ENCODE measurements at regions not wholly inside any gene's neighbourhood (a gene's known extent, or its start where the extent isn't known, plus 50 kb on each side); places are given as distances from the start of the nearest gene placed in this dataset.

DNA sequence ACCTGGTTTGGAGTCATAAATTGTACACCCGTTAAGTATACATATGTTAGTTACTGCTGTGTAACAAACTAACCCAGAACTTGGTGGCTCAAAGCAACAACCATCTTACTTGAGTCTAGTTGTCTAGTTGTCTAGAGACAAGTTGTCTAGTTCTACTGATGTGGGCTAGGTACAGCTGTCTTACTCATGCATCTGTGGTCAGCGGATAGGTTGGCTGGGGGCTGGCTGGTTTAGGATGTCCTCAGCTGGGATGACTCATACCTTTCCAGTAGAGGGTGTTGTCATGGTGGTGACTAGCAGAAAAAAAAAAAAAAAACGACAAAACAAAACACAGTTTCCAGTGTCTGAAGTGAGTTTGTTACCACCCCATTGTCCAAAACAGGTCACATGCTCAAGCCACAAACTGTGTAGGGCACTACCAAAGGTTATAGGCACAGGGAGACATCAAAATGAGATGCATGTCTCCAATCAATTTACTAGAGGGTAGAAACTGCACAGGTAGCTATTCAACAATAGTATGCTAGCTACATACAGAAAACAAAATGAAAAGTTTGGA lies 680.3 kb downstream of the MED13L start:
- no peak overlapping the region for H2AFZ ChIP-seq (ENCODE audit: low read depth, low read length)
- H3K9me1 ChIP-seq (replicated peaks; ENCODE audit: control insufficient read depth, extremely low read depth, insufficient read depth, low read length): no peaks in the 10 kb centered on the region
- H4K20me1 ChIP-seq (replicated peaks; ENCODE audit: control insufficient read depth, extremely low read depth, insufficient read depth, low read length): no peaks in the 10 kb centered on the region
- no peak for TF ChIP-seq GATA2 (IDR thresholded peaks at IDR 0.05; ENCODE audit: insufficient read depth, insufficient read length, low read depth, low read length)
- TF ChIP-seq MYC (IDR thresholded peaks at IDR 0.05; ENCODE audit: low read depth, low read length): no peak
- TF ChIP-seq, protein P1, sequence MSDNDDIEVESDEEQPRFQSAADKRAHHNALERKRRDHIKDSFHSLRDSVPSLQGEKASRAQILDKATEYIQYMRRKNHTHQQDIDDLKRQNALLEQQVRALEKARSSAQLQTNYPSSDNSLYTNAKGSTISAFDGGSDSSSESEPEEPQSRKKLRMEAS (IDR thresholded peaks at IDR 0.05; ENCODE audit: insufficient read depth, insufficient read length): no peak
- TF ChIP-seq FOS (IDR thresholded peaks at IDR 0.05; ENCODE audit: borderline replicate concordance, insufficient read depth, low read length): no peak
- TF ChIP-seq JUN (IDR thresholded peaks at IDR 0.05; ENCODE audit: borderline replicate concordance, insufficient read depth, insufficient read length, low read depth): no peak
- TF ChIP-seq EZH2 (IDR thresholded peaks at IDR 0.05; ENCODE audit: borderline replicate concordance, low read depth, low read length, severe bottlenecking): no peak
- TF ChIP-seq, protein P2, sequence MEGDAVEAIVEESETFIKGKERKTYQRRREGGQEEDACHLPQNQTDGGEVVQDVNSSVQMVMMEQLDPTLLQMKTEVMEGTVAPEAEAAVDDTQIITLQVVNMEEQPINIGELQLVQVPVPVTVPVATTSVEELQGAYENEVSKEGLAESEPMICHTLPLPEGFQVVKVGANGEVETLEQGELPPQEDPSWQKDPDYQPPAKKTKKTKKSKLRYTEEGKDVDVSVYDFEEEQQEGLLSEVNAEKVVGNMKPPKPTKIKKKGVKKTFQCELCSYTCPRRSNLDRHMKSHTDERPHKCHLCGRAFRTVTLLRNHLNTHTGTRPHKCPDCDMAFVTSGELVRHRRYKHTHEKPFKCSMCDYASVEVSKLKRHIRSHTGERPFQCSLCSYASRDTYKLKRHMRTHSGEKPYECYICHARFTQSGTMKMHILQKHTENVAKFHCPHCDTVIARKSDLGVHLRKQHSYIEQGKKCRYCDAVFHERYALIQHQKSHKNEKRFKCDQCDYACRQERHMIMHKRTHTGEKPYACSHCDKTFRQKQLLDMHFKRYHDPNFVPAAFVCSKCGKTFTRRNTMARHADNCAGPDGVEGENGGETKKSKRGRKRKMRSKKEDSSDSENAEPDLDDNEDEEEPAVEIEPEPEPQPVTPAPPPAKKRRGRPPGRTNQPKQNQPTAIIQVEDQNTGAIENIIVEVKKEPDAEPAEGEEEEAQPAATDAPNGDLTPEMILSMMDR (IDR thresholded peaks at IDR 0.05; ENCODE audit: extremely low read depth in 1 of 2, insufficient read depth in 1 of 2, low read depth in 1 of 2, low read length in 2 of 2): no peak
- TF ChIP-seq POLR2A (IDR thresholded peaks at IDR 0.05; ENCODE audit: low read depth, low read length): no peak
- no peak for TF ChIP-seq POLR2AphosphoS5 (IDR thresholded peaks at IDR 0.05; ENCODE audit: insufficient read depth, low read depth, low read length)
- H3K36me3 ChIP-seq (ENCODE audit: control insufficient read depth in 2 of 2, extremely low read depth in 1 of 2, insufficient read depth in 2 of 2, low read length in 2 of 2): no peaks in the 10 kb centered on the region
- H3K4me1 ChIP-seq (ENCODE audit: control insufficient read depth, extremely low read depth, insufficient read depth, low read length): no peaks in the 10 kb centered on the region
- intact Hi-C loops (cut with micrococcal nuclease): no loop called here
- H3K9ac ChIP-seq (replicated peaks; ENCODE audit: extremely low read depth, insufficient read depth, low read length): no peak overlapping the region
- H3K27ac ChIP-seq (ENCODE audit: insufficient read depth, low read depth, low read length): no peak overlapping the region
- ChIA-PET CTCF (no interaction called here), POLR2A (no interaction called here)
- H3K4me2 ChIP-seq (ENCODE audit: insufficient read depth, low read length): no peak overlapping the region
- no peaks in the 10 kb centered on the region for H3K79me2 ChIP-seq (ENCODE audit: control insufficient read depth, insufficient read depth, low read length)
- FAIRE-seq (no peak), DNase-seq (ENCODE audit: low read depth, low spot score) (no peak)
- dilution Hi-C loops (cut with MboI; ENCODE audit: extremely low pct_ligation_motif_present, low sequenced_read_pairs): no loop called here
- H3K27me3 ChIP-seq (ENCODE audit: control insufficient read depth in 2 of 2, insufficient read depth in 2 of 2, low read length in 2 of 2): no peaks in the 10 kb centered on the region
- H3K4me3 ChIP-seq (replicated peaks in 1 of 3; ENCODE audit: insufficient read depth in 1 of 3, low read depth in 1 of 3, low read length in 3 of 3): no peak overlapping the region
- H3K9me3 ChIP-seq (replicated peaks; ENCODE audit: control insufficient read depth, insufficient read depth, low read length): peaks cover 4% of the 10 kb centered on the region
- no TSS peak for BruUV-seq (replicated peaks)

Measured in endothelial cell of umbilical vein (primary cell).